Memory B cell (primary cell): ENCODE measurements at regions not wholly inside any gene's neighbourhood (a gene's known extent, or its start where the extent isn't known, plus 50 kb on each side); places are given as distances from the start of the nearest gene placed in this dataset.
"Not testable (repeated sequence)": the region's sequence is repeated elsewhere in the genome, so short reads cannot be mapped to it uniquely, and the experiment has no call there.

ENCODE experiments used
- ATAC-seq: fragments of 150-1000 bp; cut with Tn5 transposase; 2 replicates; pipeline ENCODE4 v1.10.0; 2021; ENCODE audit warnings: low read depth, mild to moderate bottlenecking, moderate library complexity
- DNase-seq, 2 donors: peaks; one replicate each; pipeline ENCODE4 v3.0.0; 2022; ENCODE audit warnings: low spot score in 2 of 2
- H3K27ac Mint-ChIP-seq: one replicate; pipeline ENCODE4 v1.8.0; 2022; ENCODE audit warnings: mild to moderate bottlenecking, moderate library complexity, mixed read lengths
- H3K27me3 Mint-ChIP-seq: one replicate; pipeline ENCODE4 v1.8.0; 2022; ENCODE audit warnings: mixed read lengths
- H3K36me3 Mint-ChIP-seq: one replicate; pipeline ENCODE4 v1.8.0; 2022; ENCODE audit warnings: mild to moderate bottlenecking, mixed read lengths
- H3K4me1 Mint-ChIP-seq: one replicate; pipeline ENCODE4 v1.8.0; 2022; ENCODE audit warnings: mixed read lengths
- H3K4me3 Mint-ChIP-seq: one replicate; pipeline ENCODE4 v1.8.0; 2022; ENCODE audit warnings: mild to moderate bottlenecking, moderate library complexity, mixed read lengths
- H3K9me3 Mint-ChIP-seq: one replicate; pipeline ENCODE4 v1.8.0; 2022; ENCODE audit warnings: mixed read lengths

DNA sequence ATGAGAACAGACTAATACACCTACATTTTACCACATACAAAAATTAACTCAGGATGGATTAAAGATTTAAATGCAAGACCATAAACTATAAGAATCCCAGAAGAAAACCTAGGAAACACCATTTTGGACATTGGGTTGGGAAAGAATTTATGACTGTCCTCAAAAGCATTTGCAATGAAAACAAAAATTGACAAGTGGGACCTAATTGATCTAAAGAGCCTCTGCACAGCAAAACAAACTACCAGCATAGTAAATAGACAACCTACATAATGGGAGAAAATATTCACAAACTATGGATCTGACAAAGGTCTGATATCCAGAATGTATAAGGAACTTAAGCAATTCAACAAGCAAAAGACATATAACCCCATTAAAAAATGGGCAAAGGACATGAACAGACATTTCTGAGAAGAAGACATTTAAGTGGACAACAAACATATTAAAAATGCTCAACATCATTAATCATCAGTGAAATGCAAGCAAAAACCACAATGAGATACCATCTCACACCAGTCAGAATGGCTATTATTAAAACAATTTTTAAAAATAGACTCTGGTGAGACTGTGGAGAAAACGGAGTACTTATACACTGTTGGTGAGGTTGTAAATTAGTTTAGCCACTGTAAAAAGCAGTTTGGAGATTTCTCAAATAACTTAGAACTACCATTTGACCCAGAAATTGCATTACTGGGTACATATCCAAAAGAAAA lies 221.7 kb upstream of the DIPK2B start:
- Mint-ChIP-seq H3K27ac (no peak overlapping the region), H3K36me3 (no peaks in the 10 kb centered on the region), H3K4me3 (no peak overlapping the region), H3K9me3 (no peaks in the 10 kb centered on the region), H3K27me3 (no peaks in the 10 kb centered on the region), H3K4me1 (no peaks in the 10 kb centered on the region)
- DNase-seq (no peak), ATAC-seq (no peak)

GRCh38 chrX:45421806-45422205 lies 221.1 kb upstream of the DIPK2B start:
- H3K4me3 Mint-ChIP-seq, result no peak overlapping the region
- H3K27me3 Mint-ChIP-seq, result no peaks in the 10 kb centered on the region
- peaks cover 2% of the 10 kb centered on the region for H3K9me3 Mint-ChIP-seq
- no peak overlapping the region for H3K27ac Mint-ChIP-seq
- DNase-seq (no peak), ATAC-seq (no peak)
- H3K4me1 Mint-ChIP-seq, result no peaks in the 10 kb centered on the region
- H3K36me3 Mint-ChIP-seq, result no peaks in the 10 kb centered on the region

GRCh38 chrX:45404206-45404605 lies 203.5 kb upstream of the DIPK2B start:
- no peak overlapping the region for H3K4me3 Mint-ChIP-seq
- no peaks in the 10 kb centered on the region for H3K36me3 Mint-ChIP-seq
- DNase-seq (no peak), ATAC-seq (no peak)
- H3K27ac Mint-ChIP-seq, result no peak overlapping the region
- peaks cover 3% of the 10 kb centered on the region for H3K4me1 Mint-ChIP-seq
- peaks cover 5% of the 10 kb centered on the region for H3K27me3 Mint-ChIP-seq
- H3K9me3 Mint-ChIP-seq, result peaks cover 2% of the 10 kb centered on the region

DNA sequence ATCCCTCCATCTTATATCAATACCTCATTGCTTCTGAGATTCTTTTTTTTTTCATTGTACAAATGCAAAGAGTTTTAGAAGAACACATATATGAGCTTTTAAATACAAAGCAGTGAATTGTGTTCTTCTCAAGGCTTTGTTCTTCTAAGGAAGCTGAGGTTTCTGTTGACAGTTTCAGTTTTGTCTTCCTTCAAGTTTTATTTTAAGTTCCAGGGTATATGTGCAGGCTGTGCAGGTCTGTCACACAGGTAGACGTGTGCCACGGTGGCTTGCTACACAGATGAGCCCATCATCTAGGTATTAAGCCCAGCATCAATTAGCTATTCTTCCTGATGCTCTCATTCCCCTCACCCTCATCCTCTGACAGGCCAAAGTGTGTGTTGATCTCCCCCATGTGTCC lies 201.2 kb upstream of the DIPK2B start:
- DNase-seq (no peak), ATAC-seq (no peak)
- H3K27me3 Mint-ChIP-seq, result peaks cover 5% of the 10 kb centered on the region
- H3K27ac Mint-ChIP-seq, result no peak overlapping the region
- no peaks in the 10 kb centered on the region for H3K36me3 Mint-ChIP-seq
- no peak overlapping the region for H3K4me3 Mint-ChIP-seq
- H3K4me1 Mint-ChIP-seq, result peaks cover 3% of the 10 kb centered on the region
- H3K9me3 Mint-ChIP-seq, result peaks cover 2% of the 10 kb centered on the region

GRCh38 chrX:45400951-45401725 lies 200.5 kb upstream of the DIPK2B start:
- not testable (repeated sequence) for H3K4me1 Mint-ChIP-seq

GRCh38 chrX:45400027-45400779 lies 199.5 kb upstream of the DIPK2B start:
- Mint-ChIP-seq H3K9me3 (no peaks in the 10 kb centered on the region), H3K36me3 (no peaks in the 10 kb centered on the region), H3K27ac (no peak overlapping the region), H3K27me3 (peaks cover 5% of the 10 kb centered on the region), H3K4me1 (peaks cover 3% of the 10 kb centered on the region), H3K4me3 (no peak overlapping the region)
- DNase-seq (no peak), ATAC-seq (no peak)

More at GRCh38 chrX:45400951-45401725, 200.5 kb upstream of the DIPK2B start:
- not testable (repeated sequence) for H3K27me3 Mint-ChIP-seq, DNase-seq, H3K36me3 Mint-ChIP-seq, H3K9me3 Mint-ChIP-seq, H3K27ac Mint-ChIP-seq, H3K4me3 Mint-ChIP-seq, ATAC-seq

GRCh38 chrX:45385757-45386156 lies 185.1 kb upstream of the DIPK2B start:
- ATAC-seq (no peak), DNase-seq (no peak)
- peaks cover 4% of the 10 kb centered on the region for H3K9me3 Mint-ChIP-seq
- no peak overlapping the region for H3K4me3 Mint-ChIP-seq
- H3K36me3 Mint-ChIP-seq, result peaks cover 3% of the 10 kb centered on the region
- no peaks in the 10 kb centered on the region for H3K27me3 Mint-ChIP-seq
- H3K27ac Mint-ChIP-seq, result no peak overlapping the region
- no peaks in the 10 kb centered on the region for H3K4me1 Mint-ChIP-seq

DNA sequence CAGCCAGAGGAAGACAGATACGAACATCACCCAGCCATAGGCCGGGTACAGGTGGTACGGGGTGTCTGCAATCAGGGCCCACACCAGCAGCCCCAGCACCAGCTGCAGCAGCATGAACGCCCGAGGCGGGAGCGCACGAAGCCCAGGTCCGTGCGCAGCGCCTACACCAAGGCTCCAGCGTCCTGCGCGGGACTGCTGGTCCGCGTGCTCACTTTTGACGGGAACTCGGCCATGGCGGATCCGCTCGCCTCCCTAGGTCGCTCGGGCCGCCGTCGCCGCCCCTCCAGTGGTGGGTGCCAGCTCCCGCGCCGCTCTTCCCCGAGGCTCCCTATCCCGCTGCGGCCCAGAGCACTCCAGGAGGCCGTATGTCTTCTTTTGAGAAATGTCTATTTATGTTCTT lies 181.2 kb upstream of the DIPK2B start:
- no peak overlapping the region for H3K27ac Mint-ChIP-seq

DNA sequence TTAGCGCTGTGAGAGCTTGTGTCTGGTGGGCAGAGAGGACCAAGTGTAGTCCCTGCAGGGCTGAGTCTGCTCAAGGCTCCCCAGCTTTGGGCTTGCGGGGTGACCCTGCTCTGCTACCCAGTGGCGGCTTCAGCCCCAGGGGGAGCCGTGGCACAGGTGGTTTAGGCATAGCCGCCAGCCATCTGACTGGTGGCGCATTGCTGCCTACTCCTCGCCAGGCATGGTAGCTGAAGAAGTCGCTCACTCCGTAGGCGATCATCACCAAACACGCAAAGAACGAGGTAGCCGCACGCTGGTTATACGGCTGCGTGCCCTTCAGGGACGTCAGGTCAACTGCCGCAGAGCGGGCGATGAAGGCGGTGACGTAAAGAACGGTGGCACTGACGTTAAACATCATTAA lies 180.7 kb upstream of the DIPK2B start:
- Mint-ChIP-seq H3K4me3 (no peak overlapping the region), H3K9me3 (no peaks in the 10 kb centered on the region), H3K27me3 (no peaks in the 10 kb centered on the region), H3K27ac (no peak overlapping the region), H3K36me3 (no peaks in the 10 kb centered on the region), H3K4me1 (no peaks in the 10 kb centered on the region)
- DNase-seq (no peak), ATAC-seq (no peak)

More for the DNA sequence above, 181.2 kb upstream of the DIPK2B start:
- no peak for ATAC-seq
- DNase-seq, result no peak
- H3K9me3 Mint-ChIP-seq, result no peaks in the 10 kb centered on the region
- no peaks in the 10 kb centered on the region for H3K27me3 Mint-ChIP-seq
- no peaks in the 10 kb centered on the region for H3K36me3 Mint-ChIP-seq
- no peaks in the 10 kb centered on the region for H3K4me1 Mint-ChIP-seq
- H3K4me3 Mint-ChIP-seq, result no peak overlapping the region

- no peak for ATAC-seq
- no peak for DNase-seq
- no peak overlapping the region for H3K27ac Mint-ChIP-seq
- H3K27me3 Mint-ChIP-seq, result no peaks in the 10 kb centered on the region
- H3K4me1 Mint-ChIP-seq, result no peaks in the 10 kb centered on the region
- peaks cover 1% of the 10 kb centered on the region for H3K9me3 Mint-ChIP-seq
- no peaks in the 10 kb centered on the region for H3K36me3 Mint-ChIP-seq
- no peak overlapping the region for H3K4me3 Mint-ChIP-seq
Observed at GRCh38 chrX:45379236-45379635, 178.6 kb upstream of the DIPK2B start.

- Mint-ChIP-seq H3K36me3 (peaks cover 1% of the 10 kb centered on the region), H3K27ac (no peak overlapping the region), H3K27me3 (no peaks in the 10 kb centered on the region), H3K4me3 (no peak overlapping the region), H3K9me3 (peaks cover 13% of the 10 kb centered on the region), H3K4me1 (no peaks in the 10 kb centered on the region)
- ATAC-seq, result no peak
- no peak for DNase-seq
Observed at GRCh38 chrX:45372151-45372550, 171.5 kb upstream of the DIPK2B start.

- ATAC-seq, result no peak
- Mint-ChIP-seq H3K4me1 (no peaks in the 10 kb centered on the region), H3K4me3 (no peak overlapping the region), H3K27me3 (no peaks in the 10 kb centered on the region), H3K27ac (no peak overlapping the region), H3K9me3 (peaks cover 10% of the 10 kb centered on the region), H3K36me3 (no peaks in the 10 kb centered on the region)
- DNase-seq, result no peak
Observed at GRCh38 chrX:45368705-45369104, 168.0 kb upstream of the DIPK2B start.

DNA sequence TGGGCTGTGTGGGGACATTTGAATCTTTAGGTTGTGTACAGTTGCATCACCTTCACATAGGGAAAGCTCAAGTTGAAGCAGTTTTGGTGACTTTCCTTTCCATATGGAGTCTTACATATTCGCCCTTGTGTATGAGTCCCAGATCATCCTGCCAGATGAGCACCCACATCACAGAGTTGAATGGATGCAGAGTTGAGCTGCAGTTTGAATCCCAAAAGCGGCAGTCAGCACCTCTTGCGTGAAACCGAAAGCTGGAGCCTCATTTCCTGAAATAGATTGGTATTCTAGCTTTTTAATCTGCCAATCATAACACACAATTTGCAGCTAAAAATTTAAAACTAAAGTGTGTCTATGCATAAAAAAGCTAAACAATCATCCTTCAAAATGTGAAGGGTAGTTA lies 162.9 kb upstream of the DIPK2B start:
- DNase-seq, result no peak
- Mint-ChIP-seq H3K27ac (no peak overlapping the region), H3K9me3 (peaks cover 5% of the 10 kb centered on the region), H3K4me3 (no peak overlapping the region), H3K36me3 (no peaks in the 10 kb centered on the region), H3K27me3 (peaks cover 4% of the 10 kb centered on the region), H3K4me1 (no peaks in the 10 kb centered on the region)
- ATAC-seq, result no peak

- Mint-ChIP-seq H3K9me3 (no peaks in the 10 kb centered on the region), H3K4me1 (no peaks in the 10 kb centered on the region), H3K36me3 (no peaks in the 10 kb centered on the region), H3K27me3 (peaks cover 4% of the 10 kb centered on the region), H3K4me3 (no peak overlapping the region), H3K27ac (no peak overlapping the region)
- ATAC-seq (no peak), DNase-seq (no peak)
Observed at GRCh38 chrX:45360571-45360970, 159.9 kb upstream of the DIPK2B start.
